ENCODE measurements at regions not wholly inside any gene's neighbourhood (a gene's known extent, or its start where the extent isn't known, plus 50 kb on each side); places are given as distances from the start of the nearest gene placed in this dataset.
"Not testable (repeated sequence)": the region's sequence is repeated elsewhere in the genome, so short reads cannot be mapped to it uniquely, and the experiment has no call there.

DNA sequence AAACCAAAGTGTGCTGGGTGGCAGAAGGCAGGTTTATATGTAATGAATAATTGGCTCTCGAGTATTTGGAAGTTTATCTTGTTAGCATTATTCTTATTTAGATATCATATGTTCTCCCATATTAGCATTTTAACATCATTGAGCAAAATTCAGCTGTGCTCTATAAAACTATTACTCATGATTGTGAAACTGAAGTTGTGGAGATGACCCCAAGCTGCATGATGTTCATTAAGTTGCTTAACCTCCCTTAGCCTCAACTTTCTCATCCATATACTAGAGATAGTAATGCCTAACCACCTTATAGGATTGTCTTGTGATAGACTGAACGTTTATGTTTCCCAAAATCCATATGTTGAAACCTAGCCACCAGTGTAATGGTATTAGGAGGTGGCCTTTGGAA lies 346.3 kb downstream of the SATB2 start:
- no peak for DNase-seq
- Mint-ChIP-seq H3K4me1 (no peaks in the 10 kb centered on the region), H3K27me3 (no peaks in the 10 kb centered on the region), H3K27ac (no peak overlapping the region), H3K9me3 (no peaks in the 10 kb centered on the region), H3K36me3 (ENCODE audit: low read depth) (no peaks in the 10 kb centered on the region), H3K4me3 (no peak overlapping the region)
- no peak for ATAC-seq

DNA sequence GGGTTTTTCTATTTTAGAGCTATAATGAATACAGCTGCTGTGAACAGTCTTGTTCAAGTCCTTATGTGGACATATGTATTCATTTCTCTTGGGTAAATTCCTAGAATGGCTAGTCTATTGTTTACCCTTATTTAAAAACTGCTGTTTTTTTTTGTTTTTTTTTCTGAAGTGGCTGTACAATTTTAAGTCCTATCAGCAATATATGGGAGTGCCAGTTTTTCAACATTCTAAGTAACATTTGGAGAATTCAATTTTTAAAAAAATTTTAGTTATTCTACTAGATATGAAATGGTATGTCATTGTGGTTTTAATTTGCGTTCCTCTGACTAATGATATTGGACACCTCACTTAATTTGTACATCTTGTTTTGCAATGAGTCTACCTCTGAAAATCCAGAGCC lies 349.7 kb downstream of the SATB2 start:
- no peak for DNase-seq
- Mint-ChIP-seq H3K9me3 (no peaks in the 10 kb centered on the region), H3K27me3 (no peaks in the 10 kb centered on the region), H3K4me3 (no peak overlapping the region), H3K27ac (no peak overlapping the region), H3K4me1 (no peaks in the 10 kb centered on the region), H3K36me3 (ENCODE audit: low read depth) (no peaks in the 10 kb centered on the region)
- ATAC-seq: no peak

DNA sequence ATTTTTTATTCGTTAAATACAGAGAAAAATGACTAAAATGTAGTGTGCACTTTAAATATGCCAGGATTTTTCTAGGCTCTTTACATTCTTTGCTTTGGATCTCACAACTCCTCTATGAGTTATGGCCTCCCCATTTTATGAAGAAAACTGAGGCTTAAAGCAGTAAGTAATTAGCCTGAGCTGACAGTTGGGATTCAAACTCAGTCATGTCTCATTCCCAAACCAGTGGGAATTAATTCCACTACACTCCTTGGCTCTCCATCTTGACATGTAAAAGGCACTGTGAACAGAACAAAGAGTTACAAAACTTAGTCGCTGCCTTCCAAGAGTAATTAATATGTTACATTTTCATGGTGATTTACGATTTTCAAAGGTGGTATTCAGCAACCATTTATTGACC lies 351.9 kb downstream of the SATB2 start:
- Mint-ChIP-seq H3K36me3 (ENCODE audit: low read depth) (no peaks in the 10 kb centered on the region), H3K9me3 (no peaks in the 10 kb centered on the region), H3K27me3 (no peaks in the 10 kb centered on the region), H3K4me1 (no peaks in the 10 kb centered on the region), H3K27ac (no peak overlapping the region), H3K4me3 (no peak overlapping the region)
- ATAC-seq (no peak), DNase-seq (no peak)

- peaks cover 3% of the 10 kb centered on the region for H3K9me3 Mint-ChIP-seq
- no peaks in the 10 kb centered on the region for H3K4me1 Mint-ChIP-seq
- no peak for DNase-seq
- H3K27ac Mint-ChIP-seq: no peak overlapping the region
- no peak for ATAC-seq
- no peak overlapping the region for H3K4me3 Mint-ChIP-seq
- no peaks in the 10 kb centered on the region for H3K27me3 Mint-ChIP-seq
- H3K36me3 Mint-ChIP-seq (ENCODE audit: low read depth): no peaks in the 10 kb centered on the region
Measured at GRCh38 chr2:199101487-199101886, 356.3 kb downstream of the SATB2 start.

DNA sequence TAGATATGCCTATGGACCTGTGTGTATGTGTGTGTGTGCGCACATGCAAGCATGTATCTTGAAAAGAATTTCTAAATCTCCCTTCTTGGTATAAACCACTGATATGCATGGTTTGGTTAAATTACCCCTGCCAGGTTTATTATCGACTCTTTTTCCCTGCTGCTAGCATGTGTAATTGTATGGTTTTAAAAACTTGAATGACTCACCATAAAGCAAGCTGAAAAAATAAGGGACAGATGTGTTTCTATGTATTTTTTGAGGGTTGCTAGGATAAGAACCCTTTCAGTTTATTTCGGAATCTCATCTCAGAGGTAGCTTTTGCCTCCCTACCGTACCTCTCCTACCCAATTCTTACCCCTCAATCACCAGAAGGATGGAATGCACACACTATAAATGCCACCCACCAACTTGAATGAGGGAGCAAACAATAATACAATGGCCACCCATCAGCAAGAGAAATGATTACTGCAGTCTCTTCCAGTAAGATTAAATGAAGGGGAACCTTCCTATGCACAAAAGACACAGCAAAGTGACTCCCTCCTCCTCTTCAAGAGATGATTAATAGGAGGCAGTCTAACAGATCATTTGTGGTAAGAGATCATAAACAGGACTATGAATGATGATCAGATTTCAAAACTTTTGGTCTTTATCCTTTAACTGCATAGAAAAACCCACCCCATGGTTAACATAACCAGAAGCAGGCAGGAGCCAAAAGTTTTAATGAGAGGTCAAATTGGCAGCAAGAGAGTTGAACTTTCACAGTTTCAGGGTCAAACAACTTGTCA lies 357.2 kb downstream of the SATB2 start:
- H3K27ac Mint-ChIP-seq: no peak overlapping the region
- H3K4me3 Mint-ChIP-seq: no peak overlapping the region
- DNase-seq (no peak), ATAC-seq (no peak)
- H3K27me3 Mint-ChIP-seq: no peaks in the 10 kb centered on the region
- H3K36me3 Mint-ChIP-seq (ENCODE audit: low read depth): no peaks in the 10 kb centered on the region
- H3K4me1 Mint-ChIP-seq: no peaks in the 10 kb centered on the region
- H3K9me3 Mint-ChIP-seq: peaks cover 3% of the 10 kb centered on the region

DNA sequence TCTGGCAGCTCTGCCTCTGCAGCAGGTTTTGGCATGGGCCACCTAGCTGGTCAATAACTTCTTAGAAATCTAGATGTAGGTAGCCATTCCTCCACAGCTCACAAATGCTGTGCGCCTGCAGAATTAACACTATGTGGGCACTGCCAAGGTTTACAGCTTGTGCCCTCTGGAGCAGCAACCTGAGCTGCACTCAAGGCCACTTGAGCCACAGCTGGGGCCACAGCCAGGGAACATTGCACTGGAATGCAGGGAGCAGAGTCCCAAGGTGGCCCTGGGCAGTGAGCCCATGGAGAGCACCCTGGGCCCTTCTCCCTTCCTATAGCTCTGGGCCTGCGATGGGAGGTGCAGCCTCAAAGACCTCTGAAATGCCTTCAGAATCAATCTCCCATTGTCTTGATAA lies 365.3 kb downstream of the SATB2 start:
- H3K36me3 Mint-ChIP-seq (ENCODE audit: low read depth): no peaks in the 10 kb centered on the region
- ATAC-seq: no peak
- no peaks in the 10 kb centered on the region for H3K4me1 Mint-ChIP-seq
- no peak overlapping the region for H3K4me3 Mint-ChIP-seq
- no peak for DNase-seq
- H3K27ac Mint-ChIP-seq: no peak overlapping the region
- no peaks in the 10 kb centered on the region for H3K27me3 Mint-ChIP-seq
- no peaks in the 10 kb centered on the region for H3K9me3 Mint-ChIP-seq

DNA sequence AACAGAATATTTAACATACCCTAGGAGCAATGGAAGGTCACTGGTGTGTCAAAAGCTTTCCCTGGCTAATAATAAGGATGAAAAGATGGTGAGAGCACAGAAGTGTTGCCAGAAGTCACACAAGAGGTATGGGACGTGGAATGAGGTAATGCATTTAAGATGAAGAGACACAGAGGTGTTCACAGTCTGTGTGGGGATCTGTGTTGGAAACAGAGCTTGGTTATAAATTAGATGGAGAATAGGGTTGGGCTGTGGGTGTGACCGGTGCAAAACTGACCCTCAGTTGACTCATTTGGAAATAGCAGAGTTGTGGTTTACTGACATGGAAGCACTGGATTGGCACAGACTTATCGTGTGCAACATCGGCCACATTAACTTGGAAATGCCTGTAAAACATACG lies 372.5 kb downstream of the SATB2 start:
- no peak for ATAC-seq
- no peaks in the 10 kb centered on the region for H3K27me3 Mint-ChIP-seq
- H3K9me3 Mint-ChIP-seq: no peaks in the 10 kb centered on the region
- H3K4me3 Mint-ChIP-seq: no peak overlapping the region
- DNase-seq: no peak
- no peaks in the 10 kb centered on the region for H3K4me1 Mint-ChIP-seq
- no peaks in the 10 kb centered on the region for H3K36me3 Mint-ChIP-seq (ENCODE audit: low read depth)
- H3K27ac Mint-ChIP-seq: no peak overlapping the region

- no peaks in the 10 kb centered on the region for H3K4me1 Mint-ChIP-seq
Measured at GRCh38 chr2:199070322-199070949, 387.3 kb downstream of the SATB2 start.

DNA sequence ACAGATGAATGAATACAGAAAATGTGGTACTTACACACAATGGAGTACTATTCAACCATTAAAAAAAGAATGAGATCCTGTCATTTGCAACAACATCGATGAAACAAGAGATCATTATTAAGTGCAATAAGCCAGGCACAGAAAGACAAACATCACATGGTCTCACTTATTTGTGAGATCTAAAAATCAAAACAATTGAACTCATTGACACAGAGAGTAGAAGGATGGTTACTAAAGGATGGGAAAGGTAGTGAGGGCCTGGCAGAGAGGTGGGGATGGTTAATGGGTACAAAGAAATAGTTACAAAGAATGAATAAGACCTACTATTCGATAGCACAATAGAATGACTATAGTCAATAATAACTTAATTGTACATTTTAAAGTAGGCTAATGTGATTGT lies 393.5 kb downstream of the SATB2 start:
- no peak for DNase-seq
- no peak overlapping the region for H3K27ac Mint-ChIP-seq
- no peaks in the 10 kb centered on the region for H3K27me3 Mint-ChIP-seq
- no peak overlapping the region for H3K4me3 Mint-ChIP-seq
- ATAC-seq: no peak
- no peaks in the 10 kb centered on the region for H3K36me3 Mint-ChIP-seq (ENCODE audit: low read depth)
- peaks cover 18% of the 10 kb centered on the region for H3K9me3 Mint-ChIP-seq
- no peaks in the 10 kb centered on the region for H3K4me1 Mint-ChIP-seq

More at GRCh38 chr2:199070322-199070949, 387.3 kb downstream of the SATB2 start:
- Mint-ChIP-seq H3K27ac (no peak overlapping the region), H3K27me3 (no peaks in the 10 kb centered on the region), H3K36me3 (ENCODE audit: low read depth) (no peaks in the 10 kb centered on the region), H3K9me3 (peaks cover 3% of the 10 kb centered on the region), H3K4me3 (no peak overlapping the region)
- ATAC-seq (no peak), DNase-seq (no peak)

DNA sequence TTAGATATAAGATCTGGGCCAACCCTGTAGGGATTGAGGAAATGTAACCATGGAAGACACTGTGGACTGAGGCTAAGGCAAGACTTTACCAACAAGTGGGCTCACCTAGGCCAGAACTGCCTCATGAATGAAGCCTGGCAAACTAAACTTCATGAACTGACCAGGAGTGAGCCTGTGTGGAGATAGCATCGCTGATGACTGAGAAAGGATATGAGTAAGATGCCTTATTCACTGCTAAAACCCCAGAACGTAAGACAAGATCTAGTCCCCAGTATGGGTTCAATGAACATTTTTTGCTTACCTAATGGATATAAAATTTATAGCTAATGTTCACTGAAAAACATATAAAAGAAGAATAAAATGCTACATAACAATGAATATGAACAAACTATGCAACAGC lies 399.8 kb downstream of the SATB2 start:
- no peaks in the 10 kb centered on the region for H3K36me3 Mint-ChIP-seq (ENCODE audit: low read depth)
- ATAC-seq (no peak), DNase-seq (no peak)
- no peak overlapping the region for H3K27ac Mint-ChIP-seq
- no peak overlapping the region for H3K4me3 Mint-ChIP-seq
- no peaks in the 10 kb centered on the region for H3K27me3 Mint-ChIP-seq
- H3K4me1 Mint-ChIP-seq: no peaks in the 10 kb centered on the region
- peaks cover 14% of the 10 kb centered on the region for H3K9me3 Mint-ChIP-seq

GRCh38 chr2:199055336-199055735 lies 402.4 kb downstream of the SATB2 start:
- H3K27ac Mint-ChIP-seq: no peak overlapping the region
- peaks cover 4% of the 10 kb centered on the region for H3K9me3 Mint-ChIP-seq
- H3K27me3 Mint-ChIP-seq: peaks cover 1% of the 10 kb centered on the region
- H3K4me3 Mint-ChIP-seq: no peak overlapping the region
- no peaks in the 10 kb centered on the region for H3K4me1 Mint-ChIP-seq
- H3K36me3 Mint-ChIP-seq (ENCODE audit: low read depth): no peaks in the 10 kb centered on the region
- no peak for ATAC-seq
- DNase-seq: no peak

- Mint-ChIP-seq H3K27me3 (no peaks in the 10 kb centered on the region), H3K36me3 (ENCODE audit: low read depth) (no peaks in the 10 kb centered on the region), H3K4me3 (no peak overlapping the region), H3K9me3 (peaks cover 4% of the 10 kb centered on the region), H3K4me1 (no peaks in the 10 kb centered on the region), H3K27ac (no peak overlapping the region)
- ATAC-seq (no peak), DNase-seq (no peak)
Measured at GRCh38 chr2:199042660-199043379, 414.9 kb downstream of the SATB2 start.

- ATAC-seq: no peak
- Mint-ChIP-seq H3K36me3 (ENCODE audit: low read depth) (no peaks in the 10 kb centered on the region), H3K9me3 (peaks cover 7% of the 10 kb centered on the region)
Measured at GRCh38 chr2:199040522-199040921, 417.2 kb downstream of the SATB2 start.

GRCh38 chr2:199033761-199034160 lies 424.0 kb downstream of the SATB2 start:
- not testable (repeated sequence) for H3K4me3 Mint-ChIP-seq; DNase-seq; ATAC-seq; H3K27ac Mint-ChIP-seq; H3K4me1 Mint-ChIP-seq; H3K27me3 Mint-ChIP-seq; H3K36me3 Mint-ChIP-seq (ENCODE audit: low read depth)
- peaks cover 13% of the 10 kb centered on the region for H3K9me3 Mint-ChIP-seq

More at GRCh38 chr2:199040522-199040921, 417.2 kb downstream of the SATB2 start:
- no peak overlapping the region for H3K27ac Mint-ChIP-seq
- no peak overlapping the region for H3K4me3 Mint-ChIP-seq
- no peak for DNase-seq
- H3K27me3 Mint-ChIP-seq: no peaks in the 10 kb centered on the region
- H3K4me1 Mint-ChIP-seq: no peaks in the 10 kb centered on the region

DNA sequence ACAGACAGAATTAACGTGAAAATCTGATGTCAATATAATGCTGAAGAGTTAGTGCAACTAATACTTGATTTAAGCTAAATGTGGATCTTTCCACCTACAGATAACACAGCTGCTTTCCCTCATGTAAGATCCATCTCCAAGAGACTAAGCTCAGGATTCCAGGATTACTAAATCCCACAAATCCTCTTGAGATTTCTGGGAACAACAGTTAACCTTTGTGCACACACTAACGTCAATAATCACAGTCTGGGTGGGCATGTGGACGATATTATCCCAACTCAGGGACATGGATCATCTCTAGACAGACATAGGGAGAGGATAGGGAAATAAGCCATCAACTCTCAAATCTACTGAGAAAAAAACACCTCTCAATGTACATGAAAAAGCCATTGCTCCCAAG lies 432.6 kb downstream of the SATB2 start:
- Mint-ChIP-seq H3K4me3 (no peak overlapping the region), H3K9me3 (peaks cover 5% of the 10 kb centered on the region), H3K36me3 (ENCODE audit: low read depth) (no peaks in the 10 kb centered on the region)

More for the DNA sequence above, 432.6 kb downstream of the SATB2 start:
- ATAC-seq (no peak), DNase-seq (no peak)
- H3K4me1 Mint-ChIP-seq: no peaks in the 10 kb centered on the region
- no peaks in the 10 kb centered on the region for H3K27me3 Mint-ChIP-seq
- H3K27ac Mint-ChIP-seq: no peak overlapping the region
